GM20431 (cell line): ENCODE measurements at regions not wholly inside any gene's neighbourhood (a gene's known extent, or its start where the extent isn't known, plus 50 kb on each side); places are given as distances from the start of the nearest gene placed in this dataset.

Source experiments
- in situ Hi-C: fragments of 300-500 bp; cut with MseI, MboI; formaldehyde crosslinking; loops from one replicate; pipeline ENCODE4 v1.15.0; 2020; ENCODE audit warnings: low sequenced_read_pairs; ENCODE audit not compliant: unreplicated experiment

DNA sequence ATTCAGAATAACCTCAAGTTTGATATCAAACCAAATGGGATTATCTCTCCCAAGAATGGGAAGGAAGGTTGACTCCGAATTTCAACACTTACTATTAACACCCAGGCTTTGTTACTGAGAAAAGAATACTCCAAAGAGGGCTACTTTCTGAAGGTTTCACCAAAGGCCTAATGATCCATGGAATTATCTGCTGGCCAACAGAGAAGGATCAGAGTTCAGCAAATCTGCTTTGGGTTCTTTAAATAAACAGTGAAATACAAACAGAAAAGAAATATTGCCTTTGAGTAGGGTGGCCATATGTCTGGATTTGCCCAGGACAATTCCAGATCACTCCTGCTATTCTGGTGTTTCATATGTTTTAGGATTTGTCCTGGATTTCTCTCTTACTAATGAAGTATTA lies 564.5 kb upstream of the PSMD7 start:
- in situ Hi-C loops = no loop called here

- in situ Hi-C loops = no loop called here
Measured at GRCh38 chr16:73730481-73731090, 566.0 kb upstream of the PSMD7 start.

DNA sequence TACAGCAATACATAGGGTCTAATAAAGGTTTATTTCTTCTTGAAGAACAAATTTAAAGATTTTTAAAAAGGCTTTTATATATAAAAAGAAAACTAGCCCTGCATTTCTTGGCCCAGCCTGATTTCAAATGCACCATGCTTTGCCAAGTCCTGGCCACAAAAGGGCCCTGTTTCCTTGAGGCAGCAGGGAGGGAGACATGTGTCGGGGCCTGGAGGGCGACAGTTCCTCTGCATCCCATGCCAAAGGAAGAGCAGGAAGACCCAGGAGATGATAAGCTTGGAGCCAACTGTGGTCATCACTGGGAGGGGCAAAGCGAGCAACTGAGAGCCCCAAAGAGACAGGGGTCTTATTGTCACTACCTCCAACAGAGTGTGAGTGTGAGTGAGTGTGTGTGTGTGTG lies 571.5 kb upstream of the PSMD7 start:
- in situ Hi-C loops = no loop called here

GRCh38 chr16:73724503-73724902 lies 572.1 kb upstream of the PSMD7 start:
- in situ Hi-C loops = no loop called here

DNA sequence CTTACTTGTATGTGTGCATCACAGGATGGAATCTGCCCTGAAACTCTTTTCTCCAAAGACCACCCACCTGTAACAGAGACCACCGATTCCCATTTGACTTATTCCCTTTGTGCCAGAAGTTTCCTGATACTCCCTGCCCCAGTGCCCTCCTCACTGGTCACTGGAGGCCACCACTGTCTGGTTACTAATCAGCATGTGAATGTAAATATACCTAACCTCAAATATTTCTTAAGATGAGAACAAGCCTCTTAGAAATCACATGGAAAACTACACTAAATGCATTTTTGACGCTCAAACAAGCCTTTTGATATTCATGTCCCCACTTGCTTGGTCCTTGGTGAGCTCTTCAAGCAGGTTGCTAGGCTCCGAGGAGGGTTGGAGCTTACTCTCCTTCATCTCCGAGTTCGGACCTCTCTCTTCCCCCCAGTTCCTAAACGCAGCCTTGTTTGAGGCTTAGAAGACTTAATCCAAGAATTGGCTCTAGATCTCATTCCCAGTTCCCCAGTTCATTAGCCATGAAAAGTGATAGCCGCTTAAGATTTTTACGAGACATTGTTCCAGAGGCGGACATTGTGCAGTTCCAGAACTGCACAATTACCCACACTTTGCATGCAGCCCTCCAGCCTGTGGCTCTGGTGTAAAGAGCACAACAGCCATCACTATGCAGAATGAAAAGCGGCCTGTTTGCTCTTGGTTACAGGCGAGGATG lies 579.2 kb upstream of the PSMD7 start:
- in situ Hi-C loops = no loop called here

DNA sequence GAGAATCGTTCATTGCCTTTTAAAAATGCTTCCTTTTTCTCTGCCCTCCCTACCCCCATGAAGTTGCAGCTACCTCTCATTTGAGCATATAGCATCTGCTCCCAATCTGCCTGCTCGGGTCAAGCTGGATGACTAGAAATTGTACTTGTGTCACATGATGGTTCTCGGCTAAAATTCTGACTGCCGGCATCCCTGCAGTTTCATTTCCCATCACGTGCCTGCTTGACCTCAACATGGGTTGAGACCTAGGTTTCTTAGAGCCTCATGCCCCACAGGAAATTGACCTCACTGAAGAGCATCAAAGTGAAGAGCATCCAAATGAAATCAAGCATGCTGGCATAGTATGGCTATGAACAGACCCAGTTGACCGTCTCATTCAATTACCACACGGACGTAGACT lies 581.6 kb upstream of the PSMD7 start:
- in situ Hi-C loops = no loop called here

DNA sequence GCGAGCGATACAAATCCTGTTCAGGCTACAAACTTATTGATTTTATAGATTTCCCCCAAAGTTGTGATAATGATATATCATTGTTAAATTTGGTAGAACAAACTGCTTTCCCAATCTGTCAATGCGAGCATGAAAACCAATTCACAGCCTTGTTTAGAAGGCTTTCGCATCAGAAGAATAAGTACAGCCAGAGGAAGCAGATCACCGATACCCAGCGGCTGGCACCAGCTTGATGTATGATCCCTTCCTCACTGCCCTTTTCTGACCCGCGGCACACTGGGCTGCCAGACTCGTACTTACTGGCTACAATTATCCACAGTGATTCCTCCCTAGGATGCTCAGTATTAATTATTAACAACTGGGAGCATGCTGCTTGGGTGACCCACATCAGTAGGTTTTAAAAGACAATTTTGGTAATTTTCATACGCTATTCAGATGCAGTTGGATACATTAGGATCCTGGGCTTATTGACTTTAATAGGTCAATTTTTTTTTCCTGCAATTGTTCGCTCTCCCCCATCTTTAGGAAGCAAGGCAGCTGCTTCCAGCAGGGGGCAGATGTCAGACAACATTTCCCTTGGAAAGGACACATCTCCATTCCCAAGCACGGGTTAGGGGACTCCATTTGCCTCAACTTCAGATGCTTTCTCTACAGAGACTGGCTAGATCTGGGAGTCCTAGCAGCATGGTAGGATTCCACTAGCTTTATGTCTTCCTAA lies 582.7 kb upstream of the PSMD7 start:
- in situ Hi-C loops = no loop called here

GRCh38 chr16:73713251-73713650 lies 583.4 kb upstream of the PSMD7 start:
- in situ Hi-C loops = no loop called here

DNA sequence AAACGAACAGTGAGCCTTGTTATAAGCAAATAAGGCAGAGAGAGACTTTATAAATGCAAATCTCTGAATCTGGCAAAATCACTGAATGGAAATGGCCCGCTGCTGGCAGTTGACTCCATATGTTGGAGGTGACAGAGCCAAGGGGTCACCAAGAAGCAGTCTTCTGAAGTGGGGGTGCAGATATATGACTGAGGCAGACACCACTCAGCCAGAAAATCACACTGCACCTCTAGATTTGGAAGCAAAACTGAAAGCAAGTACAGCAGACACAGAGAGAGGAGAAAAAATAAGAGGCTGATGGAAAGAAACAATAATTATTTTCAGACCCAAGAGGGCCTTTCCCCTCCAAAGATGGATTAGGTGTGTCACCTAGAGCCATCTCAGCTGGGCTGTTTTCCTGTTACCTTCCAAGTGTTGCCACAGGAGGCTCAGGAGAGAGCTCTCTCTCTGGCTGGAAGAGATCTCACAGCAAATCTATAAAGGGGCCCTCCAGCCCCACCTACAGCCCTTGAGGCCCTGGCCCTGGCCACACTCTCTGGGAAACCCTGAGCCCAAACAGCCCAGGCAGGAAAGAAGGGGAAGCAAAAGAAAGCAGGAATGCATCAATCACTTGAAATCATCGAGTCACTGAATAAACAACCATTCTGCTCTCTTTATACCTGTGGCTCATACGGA lies 585.1 kb upstream of the PSMD7 start:
- in situ Hi-C loops = no loop called here

- in situ Hi-C loops = no loop called here
Measured at GRCh38 chr16:73710526-73710925, 586.1 kb upstream of the PSMD7 start.

GRCh38 chr16:73707863-73708262 lies 588.8 kb upstream of the PSMD7 start:
- in situ Hi-C loops = no loop called here

GRCh38 chr16:73703891-73704290 lies 592.7 kb upstream of the PSMD7 start:
- in situ Hi-C loops = no loop called here

DNA sequence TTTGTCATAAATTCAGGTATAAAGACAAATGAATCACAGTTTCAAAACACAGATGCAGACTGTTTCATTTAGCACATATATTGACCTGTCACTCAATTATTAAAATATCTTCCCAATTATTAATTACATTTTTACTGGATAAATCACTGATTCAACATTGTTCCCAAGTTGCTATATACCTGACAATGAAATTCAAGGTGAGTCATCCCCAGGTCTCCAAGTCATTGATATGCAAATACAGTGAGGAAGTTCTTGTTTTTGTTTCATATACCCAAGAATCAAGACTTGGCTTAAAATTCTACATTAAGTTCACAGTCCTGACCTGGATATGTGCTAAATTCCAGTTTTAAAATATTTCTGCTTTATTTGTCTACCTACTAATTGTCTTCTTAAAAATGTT lies 599.3 kb upstream of the PSMD7 start:
- in situ Hi-C loops = no loop called here

- in situ Hi-C loops = no loop called here
Measured at GRCh38 chr16:73692861-73693260, 603.8 kb upstream of the PSMD7 start.

DNA sequence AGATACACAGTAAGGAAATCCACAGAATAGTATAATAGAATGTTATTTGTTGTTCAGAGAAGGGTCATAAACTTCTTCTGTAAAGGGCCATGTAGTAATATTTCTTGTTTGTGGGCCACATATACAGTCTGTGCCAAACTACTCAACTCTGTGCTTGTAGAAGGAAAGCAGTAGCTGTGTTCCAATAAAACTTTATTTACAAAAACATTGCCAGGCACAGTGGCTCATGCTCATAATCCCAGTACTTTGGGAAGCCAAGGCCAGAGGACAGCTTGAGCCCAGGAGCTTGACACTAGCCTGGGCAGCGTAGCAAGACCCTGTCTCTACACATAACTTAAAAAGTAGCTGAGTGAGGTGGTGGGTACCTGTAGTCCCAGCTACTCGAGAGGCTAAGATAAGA lies 612.8 kb upstream of the PSMD7 start:
- in situ Hi-C loops = no loop called here

DNA sequence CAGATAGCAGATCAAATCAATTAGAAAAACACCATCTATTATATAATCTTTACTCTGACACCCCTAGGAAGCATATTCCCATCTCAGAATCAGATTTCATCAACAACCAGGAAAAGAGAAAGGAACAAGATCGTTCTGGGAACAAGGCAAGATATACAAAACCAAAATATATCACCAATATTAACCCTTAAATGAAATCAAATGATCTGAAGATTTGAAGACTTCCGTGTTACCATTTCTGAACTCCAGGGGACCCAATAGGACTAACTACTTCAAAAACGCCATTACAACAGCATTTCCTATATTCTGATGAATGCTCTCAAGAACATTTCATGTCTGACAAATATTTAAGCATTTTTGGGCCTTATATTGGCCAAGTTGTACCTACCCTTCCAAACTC lies 624.2 kb upstream of the ZFHX3 start:
- in situ Hi-C loops = no loop called here

GRCh38 chr16:73670836-73671820 lies 623.2 kb upstream of the ZFHX3 start:
- in situ Hi-C loops = no loop called here

DNA sequence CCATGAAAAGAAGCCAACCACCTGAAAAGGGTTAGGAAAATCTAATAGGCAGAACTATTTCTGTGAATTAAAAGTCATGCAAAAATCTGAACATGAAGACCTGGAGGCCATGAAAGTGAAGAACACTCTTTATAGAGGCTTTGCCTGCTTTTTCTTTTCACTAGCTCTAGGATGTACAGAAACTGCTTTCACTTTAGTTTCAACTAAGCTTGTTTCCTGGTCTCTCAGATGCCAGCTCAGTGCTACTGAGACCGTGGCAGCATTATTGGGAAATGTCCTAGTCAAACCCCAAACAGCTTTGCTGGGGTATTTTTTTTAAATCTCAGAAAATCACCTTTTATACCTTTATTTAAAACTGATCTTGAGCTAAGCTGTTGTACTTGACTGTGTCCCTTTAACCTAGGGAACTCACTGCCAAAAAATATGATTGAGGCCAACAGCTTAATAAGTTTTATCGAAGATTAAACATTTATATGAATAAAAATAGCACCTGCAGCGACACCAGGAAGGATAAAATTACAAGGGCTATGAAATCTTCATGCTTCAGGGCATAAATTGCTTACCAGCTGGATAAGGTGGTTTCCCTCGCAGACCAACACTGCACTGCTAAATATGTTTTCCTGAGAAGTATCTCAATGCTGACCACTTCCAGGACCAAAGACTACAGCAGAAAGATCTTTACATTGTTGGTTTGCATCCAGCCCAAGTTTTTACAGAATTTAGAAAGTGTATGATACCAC lies 621.8 kb upstream of the ZFHX3 start:
- in situ Hi-C loops = no loop called here

DNA sequence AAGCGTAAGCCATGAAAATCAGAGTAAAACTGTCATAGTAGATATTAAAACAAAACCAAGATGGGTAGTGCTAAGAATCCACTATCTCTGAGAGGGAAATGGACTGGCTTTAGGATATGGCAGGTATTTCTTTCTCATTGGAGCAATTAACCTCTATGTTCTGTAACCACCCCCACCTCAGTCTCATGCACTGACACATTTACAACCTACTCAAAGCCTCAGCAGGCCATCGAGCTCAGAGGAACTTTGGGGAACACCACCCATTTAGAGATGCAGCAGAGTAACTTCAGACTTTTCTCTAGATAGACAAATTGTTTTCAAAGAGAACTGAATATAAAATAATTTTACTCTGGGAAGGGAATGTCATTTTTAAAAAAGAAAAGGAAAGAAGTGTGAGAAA lies 615.8 kb upstream of the ZFHX3 start:
- in situ Hi-C loops = no loop called here
